ENCODE measurements at regions not wholly inside any gene's neighbourhood (a gene's known extent, or its start where the extent isn't known, plus 50 kb on each side); places are given as distances from the start of the nearest gene placed in this dataset.

GRCh38 chr12:30155001-30155730 is 371.4 kb upstream of the TMTC1 start:
- DNase-seq (ENCODE audit: low read depth in 2 of 2): no peak

GRCh38 chr12:30153981-30154380 is 370.2 kb upstream of the TMTC1 start:
- no peak for DNase-seq (ENCODE audit: low read depth in 2 of 2)

GRCh38 chr12:30152705-30153104 is 369.0 kb upstream of the TMTC1 start:
- no peak for DNase-seq (ENCODE audit: low read depth in 2 of 2)

GRCh38 chr12:30151831-30152230 is 368.1 kb upstream of the TMTC1 start:
- no peak for DNase-seq (ENCODE audit: low read depth in 2 of 2)

GRCh38 chr12:30146561-30146960 is 362.8 kb upstream of the TMTC1 start:
- DNase-seq (ENCODE audit: low read depth in 2 of 2): no peak

GRCh38 chr12:30145684-30146032 is 361.9 kb upstream of the TMTC1 start:
- no peak for DNase-seq (ENCODE audit: low read depth in 2 of 2)

- DNase-seq (ENCODE audit: low read depth in 2 of 2): no peak
These were observed 361.3 kb upstream of the TMTC1 start for GRCh38 chr12:30144777-30145683.

- no peak for DNase-seq (ENCODE audit: low read depth in 2 of 2)
These were observed 358.6 kb upstream of the TMTC1 start for GRCh38 chr12:30142301-30142700.

GRCh38 chr12:30138483-30138882 is 354.7 kb upstream of the TMTC1 start:
- DNase-seq (ENCODE audit: low read depth in 2 of 2): no peak

- DNase-seq (ENCODE audit: low read depth in 2 of 2): no peak
These were observed 353.0 kb upstream of the TMTC1 start for GRCh38 chr12:30136696-30137095.

- no peak for DNase-seq (ENCODE audit: low read depth in 2 of 2)
These were observed 352.0 kb upstream of the TMTC1 start for GRCh38 chr12:30135776-30136175.

- DNase-seq (ENCODE audit: low read depth in 2 of 2): peak in 1 of 2 donors; percentile 7
These were observed 350.5 kb upstream of the TMTC1 start for GRCh38 chr12:30134229-30134628.

GRCh38 chr12:30126944-30127343 is 343.2 kb upstream of the TMTC1 start:
- no peak for DNase-seq (ENCODE audit: low read depth in 2 of 2)

GRCh38 chr12:30120522-30120921 is 336.8 kb upstream of the TMTC1 start:
- no peak for DNase-seq (ENCODE audit: low read depth in 2 of 2)

- DNase-seq (ENCODE audit: low read depth in 2 of 2): no peak
These were observed 333.7 kb upstream of the TMTC1 start for GRCh38 chr12:30117483-30117882.

GRCh38 chr12:30111719-30112118 is 328.0 kb upstream of the TMTC1 start:
- DNase-seq (ENCODE audit: low read depth in 2 of 2): no peak

- DNase-seq (ENCODE audit: low read depth in 2 of 2): peak in 1 of 2 donors; percentile 84
These were observed 327.3 kb upstream of the TMTC1 start for GRCh38 chr12:30110958-30111586.

- no peak for DNase-seq (ENCODE audit: low read depth in 2 of 2)
These were observed 326.8 kb upstream of the TMTC1 start for GRCh38 chr12:30110498-30110897.

- no peak for DNase-seq (ENCODE audit: low read depth in 2 of 2)
These were observed 324.9 kb upstream of the TMTC1 start for GRCh38 chr12:30108666-30109065.

GRCh38 chr12:30106204-30106965 is 322.6 kb upstream of the TMTC1 start:
- DNase-seq (ENCODE audit: low read depth in 2 of 2): peak in 1 of 2 donors; percentile 47

GRCh38 chr12:30105505-30105904 is 321.8 kb upstream of the TMTC1 start:
- DNase-seq (ENCODE audit: low read depth in 2 of 2): no peak

- DNase-seq (ENCODE audit: low read depth in 2 of 2): no peak
These were observed 321.2 kb upstream of the TMTC1 start for GRCh38 chr12:30104971-30105370.

Data from dermis microvascular lymphatic vessel endothelial cell (primary cell).